Activated naive CD4-positive, alpha-beta T cell treated with Interleukin-2 at 50 U/mL for 16 hours (primary cell): ENCODE measurements at regions not wholly inside any gene's neighbourhood (a gene's known extent, or its start where the extent isn't known, plus 50 kb on each side); places are given as distances from the start of the nearest gene placed in this dataset.
A peak's percentile ranks its signal among the peaks of the same experiment; 100 is the strongest.
"Not testable (repeated sequence)": the region's sequence is repeated elsewhere in the genome, so short reads cannot be mapped to it uniquely, and the experiment has no call there.

Experiments
- DNase-seq: peaks from one replicate; pipeline ENCODE4 v3.0.0-alpha.2; 2020

- no peak for DNase-seq
Measured at GRCh38 chr6:27854421-27854820, 57.8 kb downstream of the OR2B2 start.

DNA sequence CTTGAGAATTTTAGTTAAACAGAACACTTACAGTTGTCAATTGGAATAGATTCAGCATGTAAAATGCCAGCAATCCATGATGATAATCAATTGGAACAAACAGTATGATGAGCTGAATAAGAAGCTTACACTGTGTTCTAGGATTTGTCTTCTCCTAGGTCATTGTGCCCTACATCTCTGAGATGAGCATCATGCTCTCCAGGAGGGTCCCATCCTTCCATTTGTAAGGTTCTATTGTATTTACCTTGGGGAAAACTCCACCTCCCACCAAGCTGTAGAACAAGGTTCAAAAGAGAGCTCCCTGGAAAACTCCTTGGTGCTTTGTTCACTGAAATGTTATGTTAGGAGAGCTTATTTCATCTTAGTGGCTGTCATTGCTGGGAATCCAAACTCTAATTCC is 60.8 kb downstream of the OR2B2 start:
- no peak for DNase-seq

GRCh38 chr6:27849001-27849400 is 63.2 kb downstream of the OR2B2 start:
- not testable (repeated sequence) for DNase-seq

DNA sequence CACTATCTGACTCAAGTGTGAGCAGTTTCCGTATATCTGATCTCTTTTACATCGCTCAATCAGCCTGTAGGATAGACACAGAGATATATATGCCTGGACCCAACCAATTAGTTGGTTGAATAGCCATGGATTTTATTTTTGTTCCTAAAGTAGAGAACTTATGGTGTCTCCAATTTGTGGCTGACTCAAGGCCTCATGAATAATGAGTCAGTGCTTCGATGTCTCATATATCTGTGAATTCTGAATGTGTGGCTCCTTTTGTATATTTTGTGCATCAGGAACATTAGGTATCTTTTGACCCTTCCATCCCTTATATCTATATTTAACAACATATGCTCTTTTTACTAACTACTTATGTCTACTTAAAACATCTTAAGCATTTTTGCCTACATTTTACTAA is 64.5 kb downstream of the OR2B2 start:
- DNase-seq: no peak

GRCh38 chr6:27840572-27840971 is 71.6 kb downstream of the OR2B2 start:
- DNase-seq: no peak

DNA sequence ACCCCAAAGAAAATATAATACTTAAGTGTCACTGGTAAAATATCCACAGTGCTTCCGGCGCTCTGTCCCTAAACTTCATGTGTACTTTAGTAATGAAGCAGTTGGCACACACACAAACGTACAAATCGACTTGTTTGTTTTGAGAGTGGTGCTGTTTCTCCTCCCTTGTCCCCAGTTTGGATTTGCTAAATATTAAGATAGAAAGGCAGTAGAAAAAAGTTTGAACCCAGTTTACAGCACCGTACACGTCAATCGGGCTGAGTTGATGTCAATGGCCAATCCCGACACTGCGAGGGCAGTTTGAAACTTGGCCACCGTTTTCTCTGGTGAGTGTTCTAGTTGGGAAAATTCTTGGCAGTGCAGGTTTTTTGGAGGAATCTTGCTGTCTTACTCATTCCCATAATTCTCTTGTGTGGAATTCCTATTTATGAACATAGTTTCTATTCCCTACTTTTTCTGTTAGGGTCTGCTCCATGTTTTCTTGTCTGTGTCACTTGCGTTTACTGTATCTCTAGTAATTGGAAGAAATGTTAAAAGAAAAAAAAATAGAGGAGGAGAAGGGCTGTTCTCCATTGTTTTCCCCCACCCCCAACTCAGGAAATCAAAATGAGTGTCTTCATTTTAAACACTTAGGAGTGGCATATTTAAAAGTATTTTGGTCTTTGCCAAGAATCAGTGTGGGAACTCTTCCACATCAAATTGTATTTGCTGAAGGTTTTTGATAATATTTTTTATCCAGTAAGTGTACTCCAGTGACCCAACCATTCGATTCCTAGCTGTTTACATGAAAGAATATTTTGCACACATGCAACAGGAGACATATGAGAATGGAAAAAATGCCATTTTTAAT is 72.3 kb downstream of the OR2B2 start:
- no peak for DNase-seq

- no peak for DNase-seq
Measured at GRCh38 chr6:27838945-27839625, 73.1 kb downstream of the OR2B2 start.

DNA sequence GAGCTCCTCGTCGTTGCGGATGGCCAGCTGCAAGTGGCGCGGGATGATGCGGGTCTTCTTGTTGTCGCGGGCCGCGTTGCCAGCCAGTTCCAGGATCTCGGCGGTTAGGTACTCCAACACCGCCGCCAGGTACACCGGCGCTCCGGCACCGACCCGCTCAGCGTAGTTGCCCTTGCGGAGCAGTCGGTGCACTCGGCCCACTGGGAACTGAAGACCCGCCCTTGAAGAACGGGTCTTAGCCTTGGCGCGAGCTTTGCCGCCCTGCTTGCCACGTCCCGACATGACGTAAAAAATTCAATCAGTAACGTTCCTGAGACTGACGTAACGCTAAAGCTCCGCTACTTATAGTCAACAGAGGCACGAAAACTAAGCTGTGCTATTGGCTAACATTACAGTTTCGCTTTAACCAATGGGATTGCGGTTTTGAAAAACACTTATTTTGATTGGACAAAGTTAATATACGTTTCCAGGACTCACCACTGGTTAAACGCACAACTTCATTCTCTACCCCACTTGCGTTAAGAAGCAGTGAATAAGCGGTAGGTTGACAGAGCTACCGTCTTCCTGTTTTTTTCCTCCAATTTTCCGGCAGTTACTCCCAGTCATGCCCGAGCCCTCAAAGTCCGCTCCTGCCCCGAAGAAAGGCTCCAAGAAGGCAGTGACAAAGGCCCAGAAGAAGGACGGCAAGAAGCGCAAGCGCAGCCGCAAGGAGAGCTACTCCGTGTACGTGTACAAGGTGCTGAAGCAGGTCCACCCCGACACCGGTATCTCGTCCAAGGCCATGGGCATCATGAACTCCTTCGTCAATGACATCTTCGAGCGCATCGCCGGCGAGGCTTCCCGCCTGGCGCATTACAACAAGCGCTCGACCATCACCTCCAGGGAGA is 73.9 kb downstream of the OR2B2 start:
- DNase-seq: peak; percentile 74

DNA sequence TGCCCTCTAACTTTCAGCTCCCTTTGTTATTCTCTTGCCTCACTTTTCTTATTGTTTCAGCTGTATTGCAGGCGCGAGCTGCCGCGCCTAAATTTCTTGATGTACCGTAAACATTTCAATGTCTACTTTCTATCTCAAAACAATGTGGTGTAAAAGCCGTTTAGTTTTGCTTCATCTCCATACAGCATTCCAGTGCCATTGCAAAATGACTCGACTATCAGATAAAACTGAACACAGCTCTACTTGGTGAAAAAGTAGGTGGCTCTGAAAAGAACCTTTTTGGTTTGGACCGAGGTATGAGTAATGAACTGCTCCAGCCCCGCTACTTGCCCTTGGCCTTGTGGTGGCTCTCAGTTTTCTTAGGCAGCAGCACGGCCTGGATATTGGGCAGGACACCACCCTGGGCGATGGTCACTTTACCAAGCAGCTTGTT is 74.6 kb downstream of the OR2B2 start:
- no peak for DNase-seq

DNA sequence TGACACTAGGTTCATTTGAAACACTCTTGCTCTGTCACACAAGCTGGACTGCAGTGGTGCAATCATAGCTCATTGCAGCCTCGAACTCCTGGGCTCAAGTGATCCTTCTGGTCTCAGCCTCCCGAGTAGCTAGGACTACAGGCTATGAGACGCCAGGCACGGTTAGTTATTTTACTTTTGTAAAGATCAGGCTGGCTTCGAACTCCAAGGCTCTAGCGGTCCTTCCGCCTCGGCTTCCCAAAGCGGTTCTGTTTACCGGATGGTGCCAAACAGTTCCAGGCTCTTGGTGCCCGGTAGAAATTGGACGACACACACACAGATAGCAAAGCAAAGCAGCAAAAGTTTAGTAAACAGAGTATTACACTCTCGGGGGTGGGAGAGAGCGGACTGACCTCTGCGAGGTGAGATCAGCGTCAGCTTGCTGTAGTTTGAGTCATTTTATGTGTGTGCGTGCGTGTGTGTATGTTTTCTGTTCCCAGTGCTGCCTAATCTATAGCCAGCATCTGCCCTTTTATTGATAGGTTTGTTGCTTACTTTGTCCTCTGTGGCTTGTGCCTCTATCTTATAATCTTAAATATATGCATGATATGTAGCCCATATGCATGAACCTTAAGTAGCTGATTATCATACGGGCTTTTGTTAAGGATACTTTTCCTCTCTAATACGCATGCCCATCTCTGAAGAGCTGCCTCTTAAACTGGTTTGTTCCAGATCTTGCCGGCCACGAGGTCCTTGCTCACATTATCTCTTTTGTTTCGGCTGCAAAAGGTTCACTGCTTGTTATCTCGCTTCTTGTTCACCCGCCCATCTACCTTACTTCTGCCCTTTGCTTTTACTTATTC is 75.2 kb downstream of the OR2B2 start:
- peak; percentile 59 for DNase-seq

DNA sequence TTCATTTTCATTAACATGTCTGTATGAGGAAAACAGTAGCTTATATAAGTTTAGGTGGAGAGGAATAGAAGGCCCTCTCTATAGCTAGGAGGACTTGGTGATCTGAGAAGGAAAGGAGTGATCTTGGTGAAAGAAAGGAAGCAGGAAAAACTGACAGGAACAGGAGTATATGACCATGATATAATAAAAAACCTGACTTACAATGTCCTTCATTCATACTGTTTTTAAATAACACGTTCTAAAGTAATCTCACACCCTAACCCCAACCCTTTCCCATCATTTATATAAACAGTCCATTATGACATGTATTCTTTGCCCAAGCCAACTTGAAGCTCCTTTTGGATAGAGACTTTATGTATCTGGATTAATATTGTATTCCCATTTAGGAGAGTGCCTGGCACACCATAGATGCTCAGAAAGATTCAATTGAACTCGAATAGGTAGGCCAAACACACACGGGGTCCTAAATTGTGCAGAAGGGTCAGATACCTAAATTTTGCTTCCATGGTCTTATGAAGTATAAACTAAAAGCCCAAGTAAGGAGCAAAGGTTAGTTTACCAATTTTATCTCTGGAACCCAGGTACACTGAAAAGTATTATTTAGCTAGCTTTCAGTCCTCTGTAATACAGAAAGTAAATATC is 75.9 kb downstream of the OR2B2 start:
- DNase-seq: no peak

GRCh38 chr6:27834879-27835549 is 77.2 kb downstream of the OR2B2 start:
- no peak for DNase-seq

- no peak for DNase-seq
Measured at GRCh38 chr6:27834384-27834783, 77.8 kb downstream of the OR2B2 start.

DNA sequence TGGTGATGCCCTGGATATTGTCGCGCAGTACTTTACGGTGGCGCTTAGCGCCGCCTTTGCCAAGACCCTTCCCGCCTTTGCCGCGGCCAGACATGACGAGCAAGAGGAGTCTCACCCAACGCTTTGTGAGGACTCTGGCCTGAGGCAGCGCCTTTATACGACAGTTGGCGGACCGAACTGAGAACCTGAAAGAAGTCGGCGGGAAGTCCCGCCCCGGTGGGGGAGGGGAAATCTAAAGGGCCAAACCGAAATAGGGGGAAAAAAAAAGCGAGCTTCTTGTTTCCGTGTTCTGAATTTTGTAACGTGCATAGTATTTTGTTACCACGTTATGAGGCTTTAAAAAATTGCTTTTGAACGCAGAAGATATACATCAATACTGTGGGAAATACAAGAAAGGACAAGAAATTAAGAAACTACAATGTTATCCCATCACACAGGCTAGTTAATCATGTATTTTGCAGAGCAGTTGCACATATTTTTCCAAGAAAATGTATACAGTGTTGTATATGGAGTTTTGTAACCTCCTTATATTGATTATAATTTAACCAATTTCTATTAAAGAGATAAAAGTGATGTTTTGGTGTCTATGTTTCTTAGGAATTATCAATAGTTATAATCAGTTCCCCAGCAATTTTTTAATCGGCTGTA is 80.6 kb downstream of the OR2B2 start:
- DNase-seq: peak; percentile 66

DNA sequence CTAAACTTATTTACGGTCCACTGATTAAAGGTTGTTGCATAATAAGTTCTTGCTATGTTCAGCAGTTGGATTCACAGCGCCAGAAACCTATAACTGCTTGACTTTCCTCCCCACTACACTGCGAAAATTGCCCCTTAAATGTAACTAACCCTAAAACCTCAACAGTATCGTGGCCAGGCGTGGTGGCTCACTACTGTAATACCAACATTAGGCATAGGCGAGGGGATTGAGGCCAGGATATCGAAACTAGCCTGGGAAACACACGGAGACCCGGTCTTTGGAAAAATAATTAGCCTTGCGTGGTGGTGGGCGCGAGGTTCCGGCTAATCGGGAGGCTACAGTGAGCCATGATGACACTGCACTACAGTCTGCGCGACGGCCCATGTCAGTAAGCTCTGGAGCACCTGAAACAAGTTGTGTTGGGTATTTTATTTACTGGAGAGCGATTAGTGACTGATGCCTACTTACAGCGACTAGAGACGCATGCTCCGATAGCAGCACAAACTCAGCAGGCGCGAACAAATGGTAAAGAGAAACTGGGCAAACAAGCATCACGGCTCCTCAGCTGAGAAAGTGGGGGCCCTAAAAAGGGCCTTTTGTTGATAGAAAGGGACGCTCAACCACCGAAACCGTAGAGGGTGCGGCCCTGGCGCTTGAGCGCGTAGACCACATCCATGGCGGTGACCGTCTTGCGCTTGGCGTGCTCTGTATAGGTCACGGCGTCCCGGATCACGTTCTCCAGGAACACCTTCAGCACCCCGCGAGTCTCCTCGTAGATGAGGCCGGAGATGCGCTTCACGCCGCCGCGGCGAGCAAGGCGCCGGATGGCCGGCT is 81.4 kb downstream of the OR2B2 start:
- peak; percentile 41 for DNase-seq

GRCh38 chr6:27830212-27830599 is 82.0 kb downstream of the OR2B2 start:
- DNase-seq: no peak

- DNase-seq: no peak
Measured at GRCh38 chr6:27829453-27830211, 82.6 kb downstream of the OR2B2 start.

- DNase-seq: not testable (repeated sequence)
Measured at GRCh38 chr6:27827477-27827876, 84.7 kb downstream of the OR2B2 start.

- not testable (repeated sequence) for DNase-seq
Measured at GRCh38 chr6:27826612-27826985, 85.6 kb downstream of the OR2B2 start.
